ENCODE measurements at regions not wholly inside any gene's neighbourhood (a gene's known extent, or its start where the extent isn't known, plus 50 kb on each side); places are given as distances from the start of the nearest gene placed in this dataset.

DNA sequence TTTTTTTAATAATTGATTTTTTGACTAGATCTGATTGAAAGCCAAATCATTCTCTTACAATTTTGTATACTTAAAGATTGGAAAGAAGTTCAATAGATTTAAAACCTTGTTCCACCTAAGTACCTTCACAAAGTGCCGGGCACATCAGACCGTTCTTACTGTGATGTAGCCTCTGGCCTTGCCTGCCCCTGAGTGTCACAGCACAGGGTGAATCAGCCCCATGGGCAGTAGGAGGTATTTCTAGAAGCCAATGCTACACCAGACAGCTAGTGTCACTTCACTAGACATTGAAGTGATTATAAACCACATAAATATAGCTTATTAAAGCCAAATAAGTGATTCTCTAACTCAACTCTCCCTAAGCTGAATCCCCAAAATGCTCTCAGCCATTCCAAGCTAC, 131.3 kb downstream of the LACC1 start:
- Histone ChIP-seq H3F3A (ENCODE audit: low read depth) (no peaks in the 10 kb centered on the region), H2AFZ (ENCODE audit: low read length) (no peak overlapping the region), H4K20me1 (ENCODE audit: insufficient read depth, low read length, poor library complexity, severe bottlenecking) (no peaks in the 10 kb centered on the region), H3K79me2 (ENCODE audit: insufficient read depth, low read length) (no peaks in the 10 kb centered on the region), H3K27me3 (ENCODE audit: insufficient read depth, low read length, poor library complexity, severe bottlenecking) (no peaks in the 10 kb centered on the region), H3K4me3 (ENCODE audit: low read length, poor library complexity, severe bottlenecking) (no peak overlapping the region), H3K9ac (ENCODE audit: low read depth, low read length, poor library complexity, severe bottlenecking) (no peak overlapping the region), H3K4me2 (ENCODE audit: low read depth, low read length, poor library complexity, severe bottlenecking) (no peak overlapping the region), H3K4me1 (ENCODE audit: insufficient read depth, low read length, poor library complexity, severe bottlenecking) (no peaks in the 10 kb centered on the region), H3K36me3 (ENCODE audit: insufficient read depth, low read length) (no peaks in the 10 kb centered on the region), H3K9me3 (ENCODE audit: insufficient read depth, low read depth, low read length) (no peaks in the 10 kb centered on the region), H3K9me2 (replicated peaks; ENCODE audit: low read depth, low read length) (no peaks in the 10 kb centered on the region)
- TF ChIP-seq, protein P1, sequence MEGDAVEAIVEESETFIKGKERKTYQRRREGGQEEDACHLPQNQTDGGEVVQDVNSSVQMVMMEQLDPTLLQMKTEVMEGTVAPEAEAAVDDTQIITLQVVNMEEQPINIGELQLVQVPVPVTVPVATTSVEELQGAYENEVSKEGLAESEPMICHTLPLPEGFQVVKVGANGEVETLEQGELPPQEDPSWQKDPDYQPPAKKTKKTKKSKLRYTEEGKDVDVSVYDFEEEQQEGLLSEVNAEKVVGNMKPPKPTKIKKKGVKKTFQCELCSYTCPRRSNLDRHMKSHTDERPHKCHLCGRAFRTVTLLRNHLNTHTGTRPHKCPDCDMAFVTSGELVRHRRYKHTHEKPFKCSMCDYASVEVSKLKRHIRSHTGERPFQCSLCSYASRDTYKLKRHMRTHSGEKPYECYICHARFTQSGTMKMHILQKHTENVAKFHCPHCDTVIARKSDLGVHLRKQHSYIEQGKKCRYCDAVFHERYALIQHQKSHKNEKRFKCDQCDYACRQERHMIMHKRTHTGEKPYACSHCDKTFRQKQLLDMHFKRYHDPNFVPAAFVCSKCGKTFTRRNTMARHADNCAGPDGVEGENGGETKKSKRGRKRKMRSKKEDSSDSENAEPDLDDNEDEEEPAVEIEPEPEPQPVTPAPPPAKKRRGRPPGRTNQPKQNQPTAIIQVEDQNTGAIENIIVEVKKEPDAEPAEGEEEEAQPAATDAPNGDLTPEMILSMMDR (conservative IDR thresholded peaks at IDR 0.05; ENCODE audit: low read length): no peak
- no peak for TF ChIP-seq EZH2phosphoT487 (IDR thresholded peaks at IDR 0.05; ENCODE audit: borderline replicate concordance)

DNA sequence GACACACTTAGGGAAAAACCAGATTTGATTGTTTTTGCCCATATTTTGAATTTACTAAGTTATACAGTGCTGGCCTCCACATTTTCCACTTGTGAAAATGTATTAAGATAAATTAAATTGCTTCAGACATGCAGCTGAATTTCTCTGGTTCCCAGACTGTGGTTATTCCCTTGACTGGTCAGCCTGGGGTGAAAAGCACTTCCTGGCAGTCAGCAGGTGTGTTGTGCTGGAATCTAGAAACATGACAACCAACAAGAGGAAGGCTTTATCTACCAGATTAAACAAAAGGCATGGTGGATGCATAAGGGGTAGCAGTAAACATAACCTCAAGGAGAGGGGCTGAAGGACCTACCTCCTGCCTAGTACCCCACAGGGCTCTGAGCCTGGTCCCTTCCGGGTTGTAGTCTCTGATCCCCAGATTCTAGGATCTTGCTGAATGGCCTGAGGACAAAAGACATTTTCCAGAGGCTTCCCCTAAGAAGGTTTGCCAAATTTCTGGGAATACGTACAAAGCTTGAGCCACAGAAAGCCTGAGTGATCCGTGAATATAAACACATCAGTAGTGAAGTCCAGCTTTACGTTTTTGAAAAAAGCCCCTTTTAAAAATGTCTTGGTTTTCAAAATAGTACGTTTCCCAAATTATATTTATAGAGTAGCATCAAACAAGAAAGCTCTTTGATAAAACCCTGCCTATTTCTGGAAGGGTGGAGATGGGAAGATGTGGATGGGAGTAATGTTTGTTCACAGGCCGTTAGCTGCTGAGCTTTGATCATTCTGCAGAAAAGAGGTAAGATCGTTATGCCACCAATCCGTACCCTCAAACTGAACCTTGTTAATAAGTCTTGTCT, 133.4 kb downstream of the LACC1 start:
- H3K9me2 ChIP-seq (replicated peaks; ENCODE audit: low read depth, low read length): no peaks in the 10 kb centered on the region
- H3K79me2 ChIP-seq (ENCODE audit: insufficient read depth, low read length): no peaks in the 10 kb centered on the region
- TF ChIP-seq EZH2phosphoT487 (IDR thresholded peaks at IDR 0.05; ENCODE audit: borderline replicate concordance): no peak
- TF ChIP-seq, protein P1 (conservative IDR thresholded peaks at IDR 0.05; ENCODE audit: low read length): no peak
- no peaks in the 10 kb centered on the region for H3K9me3 ChIP-seq (ENCODE audit: insufficient read depth, low read depth, low read length)
- no peaks in the 10 kb centered on the region for H3K27me3 ChIP-seq (ENCODE audit: insufficient read depth, low read length, poor library complexity, severe bottlenecking)
- H3K9ac ChIP-seq (ENCODE audit: low read depth, low read length, poor library complexity, severe bottlenecking): no peak overlapping the region
- H3K4me3 ChIP-seq (ENCODE audit: low read length, poor library complexity, severe bottlenecking): no peak overlapping the region
- no peaks in the 10 kb centered on the region for H3F3A ChIP-seq (ENCODE audit: low read depth)
- no peaks in the 10 kb centered on the region for H3K36me3 ChIP-seq (ENCODE audit: insufficient read depth, low read length)
- H2AFZ ChIP-seq (ENCODE audit: low read length): no peak overlapping the region
- peaks cover 8% of the 10 kb centered on the region for H3K4me1 ChIP-seq (ENCODE audit: insufficient read depth, low read length, poor library complexity, severe bottlenecking)
- H3K4me2 ChIP-seq (ENCODE audit: low read depth, low read length, poor library complexity, severe bottlenecking): no peak overlapping the region
- H4K20me1 ChIP-seq (ENCODE audit: insufficient read depth, low read length, poor library complexity, severe bottlenecking): no peaks in the 10 kb centered on the region

DNA sequence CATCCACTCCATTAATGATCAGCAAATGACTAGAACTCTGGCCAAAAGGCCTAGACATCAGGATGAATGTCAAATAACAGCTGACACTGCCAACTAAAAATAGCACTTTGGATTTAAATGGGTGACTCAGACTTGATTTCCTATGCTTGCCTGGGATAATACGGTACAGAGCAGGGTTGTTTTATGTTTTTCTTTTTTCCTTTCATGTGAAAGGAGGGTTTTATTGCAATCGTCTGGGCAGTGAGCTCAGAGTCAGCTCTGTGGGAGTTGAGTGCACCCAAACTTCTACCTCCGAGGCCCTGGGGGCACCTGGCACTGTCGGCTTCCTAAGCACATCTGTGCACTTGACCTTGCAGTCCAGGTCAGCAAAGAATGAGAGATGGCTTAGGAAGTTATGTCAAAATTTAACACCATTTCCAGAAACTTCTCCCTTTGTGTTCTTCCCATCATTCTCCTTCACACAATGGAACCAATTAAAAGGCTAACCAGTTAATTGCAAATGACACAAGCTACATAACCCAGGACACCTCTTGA, 134.1 kb downstream of the LACC1 start:
- Histone ChIP-seq H3F3A (ENCODE audit: low read depth) (no peaks in the 10 kb centered on the region), H2AFZ (ENCODE audit: low read length) (no peak overlapping the region), H3K4me2 (ENCODE audit: low read depth, low read length, poor library complexity, severe bottlenecking) (no peak overlapping the region), H4K20me1 (ENCODE audit: insufficient read depth, low read length, poor library complexity, severe bottlenecking) (no peaks in the 10 kb centered on the region), H3K79me2 (ENCODE audit: insufficient read depth, low read length) (no peaks in the 10 kb centered on the region), H3K4me1 (ENCODE audit: insufficient read depth, low read length, poor library complexity, severe bottlenecking) (peaks cover 10% of the 10 kb centered on the region), H3K36me3 (ENCODE audit: insufficient read depth, low read length) (no peaks in the 10 kb centered on the region), H3K9me3 (ENCODE audit: insufficient read depth, low read depth, low read length) (no peaks in the 10 kb centered on the region), H3K9ac (ENCODE audit: low read depth, low read length, poor library complexity, severe bottlenecking) (no peak overlapping the region), H3K4me3 (ENCODE audit: low read length, poor library complexity, severe bottlenecking) (no peak overlapping the region), H3K9me2 (replicated peaks; ENCODE audit: low read depth, low read length) (no peaks in the 10 kb centered on the region), H3K27me3 (ENCODE audit: insufficient read depth, low read length, poor library complexity, severe bottlenecking) (no peaks in the 10 kb centered on the region)
- TF ChIP-seq, protein P1 (conservative IDR thresholded peaks at IDR 0.05; ENCODE audit: low read length): no peak
- TF ChIP-seq EZH2phosphoT487 (IDR thresholded peaks at IDR 0.05; ENCODE audit: borderline replicate concordance): no peak
